GM19043 (cell line): ENCODE measurements at regions not wholly inside any gene's neighbourhood (a gene's known extent, or its start where the extent isn't known, plus 50 kb on each side); places are given as distances from the start of the nearest gene placed in this dataset.

Source experiments
- ATAC-seq: cut with Tn5 transposase; IDR thresholded peaks from one replicate; pipeline ENCODE4 v1.9.1; 2021; ENCODE audit warnings: low read depth; ENCODE audit not compliant: unreplicated experiment

DNA sequence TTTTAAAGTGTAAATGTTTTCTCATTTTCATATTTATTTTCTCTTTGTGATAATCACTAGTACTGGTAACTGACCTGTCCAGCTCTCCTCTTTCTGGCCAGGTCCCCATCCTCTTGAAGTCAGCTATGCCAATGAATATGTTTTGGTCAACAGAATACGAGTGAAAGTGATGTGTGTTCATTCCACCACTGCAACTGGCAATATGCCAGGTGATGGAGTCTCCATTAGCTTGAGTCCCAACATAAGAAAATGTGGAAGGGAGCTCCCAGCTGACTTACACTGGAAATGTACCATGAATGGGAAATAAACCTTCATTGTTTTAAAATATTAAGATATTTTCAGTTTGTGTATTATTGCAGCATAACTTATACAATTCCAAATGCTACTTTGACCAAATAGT lies 75.8 kb downstream of the CCDC34 start:
- ATAC-seq = no peak

DNA sequence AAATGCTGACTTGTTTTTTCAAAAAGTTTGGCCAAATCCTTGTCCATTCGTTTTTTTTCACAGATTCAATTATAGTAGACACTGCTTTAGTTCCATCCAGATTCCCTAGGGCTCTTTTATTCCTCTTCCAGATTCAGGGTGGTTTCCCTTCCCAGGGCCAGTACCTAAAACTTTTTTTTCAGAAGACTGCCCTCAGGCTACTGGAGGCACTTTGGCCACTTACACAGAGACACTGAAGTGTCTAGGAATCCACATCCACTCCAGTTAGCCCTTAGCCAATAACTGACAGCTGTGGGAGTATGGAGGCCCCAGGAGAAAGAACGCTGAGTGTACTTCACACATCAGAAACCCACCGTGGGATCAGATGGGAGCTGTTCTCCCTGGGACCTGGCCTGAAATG lies 77.3 kb downstream of the CCDC34 start:
- ATAC-seq = no peak

DNA sequence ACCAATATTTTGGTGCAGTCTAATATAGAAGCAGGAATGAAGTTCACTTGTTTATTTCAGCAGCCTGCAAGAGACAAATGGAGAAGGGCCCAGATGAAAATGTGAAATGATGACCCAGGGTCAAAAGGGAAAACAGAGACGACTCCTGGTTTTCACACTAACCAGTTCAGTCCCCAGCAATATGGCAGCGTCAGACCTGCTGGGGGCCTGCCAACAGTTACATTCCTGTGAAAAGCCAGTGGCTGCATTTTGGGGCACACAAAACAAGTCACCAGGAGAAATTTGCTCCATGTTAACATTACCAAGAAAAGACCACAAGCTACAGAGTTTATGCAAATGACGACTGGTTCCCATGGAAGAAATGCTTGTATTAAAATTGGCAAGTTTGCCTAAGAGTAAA lies 80.2 kb downstream of the CCDC34 start:
- ATAC-seq = no peak

DNA sequence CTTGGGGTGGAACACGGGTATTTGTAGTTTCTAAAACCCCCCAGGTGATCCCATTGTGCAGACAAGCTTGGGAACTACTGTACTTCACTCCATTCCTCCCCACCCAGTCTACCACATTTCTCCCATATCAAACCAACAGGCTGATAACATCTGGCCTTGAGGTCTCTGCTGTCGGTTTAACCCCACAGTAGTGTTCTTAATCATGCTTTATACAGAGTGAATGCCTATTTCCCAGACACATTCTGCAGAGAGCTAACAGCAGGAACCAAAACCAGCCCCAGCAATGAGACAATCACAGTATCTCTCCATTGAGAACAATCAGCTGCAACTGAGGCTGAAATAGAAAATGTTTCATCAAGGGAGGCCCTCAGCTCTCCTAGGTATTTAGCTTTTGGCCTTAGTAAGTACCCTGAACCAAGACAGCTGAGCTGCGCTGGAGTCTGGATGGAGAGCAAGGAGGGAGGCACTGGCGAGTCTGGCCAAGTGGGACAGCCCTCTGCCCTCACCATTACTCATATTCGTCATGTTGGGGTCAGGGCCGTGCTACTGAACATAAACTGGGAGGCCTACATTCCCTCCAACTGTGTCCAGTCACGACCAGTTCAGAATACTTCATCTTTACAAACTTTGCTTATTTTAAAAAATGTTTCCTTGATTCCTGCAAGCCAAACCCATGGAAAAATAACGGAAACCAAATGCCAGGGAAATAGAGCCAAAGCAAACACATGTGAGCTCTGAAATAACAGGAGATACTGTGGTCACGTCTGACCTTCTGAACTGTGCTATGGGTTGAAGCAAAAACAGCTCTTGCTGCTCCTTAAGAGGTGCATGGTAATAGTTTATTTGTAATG lies 81.0 kb downstream of the CCDC34 start:
- ATAC-seq = no peak

DNA sequence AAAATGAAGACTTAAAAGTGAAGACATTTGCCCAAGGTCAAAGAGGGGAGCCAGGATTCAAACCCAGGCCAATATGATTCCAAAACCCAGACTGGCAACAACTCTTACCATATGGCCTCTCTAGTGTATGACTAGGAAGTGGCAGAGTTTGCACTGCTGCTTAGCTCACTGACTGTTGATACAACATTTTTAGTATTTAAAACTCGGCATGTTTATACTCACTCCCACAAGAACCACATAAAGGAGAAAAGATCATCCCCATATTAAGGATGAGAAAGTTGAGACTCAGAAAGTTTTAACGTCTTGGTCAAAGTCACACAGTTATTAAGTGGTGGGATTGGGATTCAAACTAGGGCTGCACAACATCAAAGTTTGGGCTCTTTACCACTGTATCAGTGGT lies 81.7 kb downstream of the CCDC34 start:
- ATAC-seq = no peak

DNA sequence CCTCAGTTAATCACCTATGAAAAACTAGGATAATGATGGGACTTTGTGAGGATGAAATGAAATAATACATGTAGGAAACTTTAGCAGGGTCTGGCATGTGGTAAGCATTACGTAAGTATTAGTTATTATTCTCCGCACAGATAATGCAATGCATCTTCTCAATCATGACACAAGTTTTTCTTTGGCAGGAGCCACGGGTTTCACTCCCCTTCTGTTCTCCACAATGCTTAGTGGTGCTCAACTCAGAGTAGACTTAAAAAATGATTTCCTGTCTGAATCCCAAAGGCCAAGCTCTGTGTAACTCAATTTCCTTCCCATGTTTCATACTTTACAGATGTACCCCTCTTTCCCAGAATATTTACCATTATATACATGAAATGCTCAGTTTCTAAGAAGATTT lies 82.9 kb downstream of the CCDC34 start:
- no peak for ATAC-seq

DNA sequence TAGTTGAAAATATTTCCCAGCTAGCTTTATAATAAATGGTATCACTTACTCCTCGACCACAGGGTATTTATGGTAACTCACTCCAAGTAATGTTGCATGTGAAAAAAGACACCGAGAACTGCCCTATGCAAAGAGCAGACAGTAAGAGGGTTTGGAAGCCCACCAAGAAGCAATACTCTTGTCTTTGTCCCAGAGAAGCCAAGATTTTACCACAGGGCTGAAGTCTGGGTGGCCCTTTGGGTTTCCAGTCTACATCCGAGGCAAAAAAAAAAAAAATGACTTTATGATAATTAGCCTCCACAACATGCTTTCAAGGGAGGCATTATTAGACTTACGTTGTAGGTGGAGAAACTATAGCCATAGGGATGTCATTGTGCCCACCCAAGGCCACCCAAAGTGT lies 83.6 kb downstream of the CCDC34 start:
- no peak for ATAC-seq

DNA sequence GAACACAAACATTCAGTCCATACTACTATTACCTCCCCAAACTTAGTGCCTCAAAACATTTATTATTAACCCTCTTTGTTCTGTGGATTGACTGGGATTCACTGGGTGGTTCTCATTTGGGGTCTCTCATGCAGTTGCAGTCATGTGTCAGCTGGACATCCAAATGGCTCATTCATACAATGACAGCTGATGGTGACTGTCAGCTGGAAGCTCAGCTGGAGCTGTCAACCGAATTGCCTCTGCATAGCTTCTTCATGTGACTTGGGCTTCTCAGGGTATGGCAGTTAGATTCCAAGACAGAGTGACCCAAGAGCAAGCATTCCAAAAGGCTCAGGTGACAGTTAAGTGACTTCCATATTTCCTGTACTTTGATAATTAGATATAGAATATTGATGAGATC lies 85.2 kb downstream of the CCDC34 start:
- ATAC-seq = no peak

DNA sequence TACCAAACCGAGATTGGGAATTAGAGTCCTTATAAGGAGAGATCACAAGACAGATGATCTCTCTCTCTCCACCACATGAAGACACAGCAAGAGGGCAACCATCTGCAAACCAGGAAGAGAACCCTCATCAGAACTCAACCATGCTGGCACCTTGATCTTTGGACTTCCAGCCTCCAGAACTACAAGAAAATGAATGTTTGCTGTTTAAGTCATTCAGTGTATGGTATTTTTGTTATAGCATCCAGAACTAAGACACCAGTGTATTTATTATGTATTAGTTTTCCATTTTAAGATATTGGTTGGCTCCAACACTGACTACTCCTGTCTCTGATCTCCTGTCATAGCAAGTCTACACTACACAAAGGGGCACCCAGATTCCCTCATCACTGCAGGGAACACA lies 86.9 kb downstream of the CCDC34 start:
- ATAC-seq = no peak

DNA sequence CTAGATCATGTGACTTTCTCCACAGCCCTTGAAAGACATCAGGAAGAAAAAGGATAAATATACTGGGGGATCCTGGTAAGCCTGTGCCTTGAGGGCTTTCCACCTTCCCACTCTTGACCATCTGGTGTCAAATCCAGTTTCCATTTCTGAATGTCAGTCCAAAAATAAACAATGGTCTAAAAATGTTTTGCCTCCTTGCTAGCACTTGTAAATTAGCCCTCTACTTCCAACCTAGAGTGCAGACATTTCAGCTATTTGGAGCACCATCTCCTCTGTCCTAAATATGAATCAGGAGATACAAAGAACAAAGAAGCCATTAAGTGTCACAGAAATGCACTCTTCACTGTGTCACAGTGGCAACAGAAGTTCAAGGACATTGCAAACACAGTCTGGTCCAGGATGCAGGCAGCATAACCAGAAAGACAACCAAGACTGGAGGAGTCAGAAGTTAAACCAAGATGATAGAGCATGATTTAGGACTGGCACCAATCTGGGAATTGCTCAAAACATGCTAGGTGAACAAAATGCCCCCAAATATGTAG lies 88.1 kb downstream of the CCDC34 start:
- no peak for ATAC-seq

DNA sequence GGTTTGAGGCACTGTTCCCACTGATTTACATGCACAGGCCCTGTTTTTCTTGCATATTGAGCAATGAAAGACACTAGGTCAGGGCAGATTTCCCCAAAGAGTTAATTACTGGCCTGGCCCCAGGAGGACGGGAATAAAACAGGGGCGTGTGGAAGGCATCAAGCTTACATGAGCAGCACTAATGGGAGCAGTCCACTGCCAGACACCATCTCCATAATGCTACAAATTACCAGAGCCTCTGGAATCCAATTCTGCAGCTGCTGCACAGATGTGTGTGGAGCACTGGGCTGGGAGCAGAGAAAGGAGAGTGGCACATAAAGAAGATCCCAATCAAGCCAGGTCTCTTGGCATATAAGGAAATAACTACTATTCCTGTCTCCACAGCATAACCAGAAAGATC lies 96.9 kb downstream of the CCDC34 start:
- no peak for ATAC-seq

DNA sequence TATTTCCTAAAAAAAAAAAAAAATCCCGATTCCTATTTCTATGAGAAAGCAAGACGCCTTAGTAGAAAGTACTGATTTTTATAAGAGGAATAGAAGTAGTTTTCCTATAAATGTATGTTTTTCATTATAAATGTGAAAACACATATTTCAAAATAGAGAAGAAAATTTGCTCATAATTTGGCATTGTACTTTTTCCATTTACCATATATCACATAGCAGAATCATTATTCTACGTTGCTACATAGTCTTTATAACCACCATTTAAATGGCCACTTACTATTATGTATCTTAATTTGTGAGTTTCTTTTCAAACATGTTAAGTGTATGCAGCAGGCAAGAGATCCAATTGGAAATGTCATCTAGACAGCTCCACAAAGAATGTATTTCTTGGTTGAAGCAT lies 99.0 kb downstream of the CCDC34 start:
- no peak for ATAC-seq

DNA sequence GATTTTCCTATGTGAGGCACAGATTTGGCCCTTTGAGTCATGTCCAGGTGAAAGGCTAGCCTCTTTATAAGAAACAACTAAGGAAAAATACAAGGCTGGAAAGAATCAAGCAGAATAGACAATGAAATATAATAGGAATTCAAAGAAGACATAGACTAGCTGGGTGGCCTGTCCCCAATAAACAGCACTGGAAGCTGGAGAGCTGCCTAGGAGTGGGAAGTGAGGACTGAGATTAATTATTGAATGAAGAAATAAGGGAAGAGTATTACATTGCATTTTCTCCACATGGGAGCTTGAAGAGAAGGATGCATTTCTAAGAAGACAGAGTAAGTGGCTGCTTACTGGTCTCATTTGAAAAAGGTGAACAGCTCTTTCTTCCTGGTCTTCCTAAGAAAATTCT lies 100.0 kb downstream of the CCDC34 start:
- no peak for ATAC-seq

DNA sequence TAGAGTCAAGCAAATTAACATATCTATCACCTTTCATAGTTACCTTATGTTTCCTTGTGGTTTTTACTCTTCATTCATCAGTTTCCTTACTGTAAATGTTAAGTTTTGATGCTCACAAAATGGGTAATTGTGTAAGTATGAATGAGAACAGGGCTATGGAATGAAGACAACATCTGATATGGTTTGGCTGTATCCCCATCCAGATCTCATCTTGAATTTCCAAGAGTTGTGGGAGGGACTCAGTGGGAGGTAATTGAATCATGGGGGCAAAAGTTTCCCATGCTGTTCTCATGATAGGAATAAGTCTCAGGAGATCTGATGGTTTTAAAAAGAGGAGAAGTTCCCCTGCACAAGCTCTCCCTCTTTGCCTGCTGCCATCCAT lies 107.6 kb downstream of the CCDC34 start:
- no peak for ATAC-seq

DNA sequence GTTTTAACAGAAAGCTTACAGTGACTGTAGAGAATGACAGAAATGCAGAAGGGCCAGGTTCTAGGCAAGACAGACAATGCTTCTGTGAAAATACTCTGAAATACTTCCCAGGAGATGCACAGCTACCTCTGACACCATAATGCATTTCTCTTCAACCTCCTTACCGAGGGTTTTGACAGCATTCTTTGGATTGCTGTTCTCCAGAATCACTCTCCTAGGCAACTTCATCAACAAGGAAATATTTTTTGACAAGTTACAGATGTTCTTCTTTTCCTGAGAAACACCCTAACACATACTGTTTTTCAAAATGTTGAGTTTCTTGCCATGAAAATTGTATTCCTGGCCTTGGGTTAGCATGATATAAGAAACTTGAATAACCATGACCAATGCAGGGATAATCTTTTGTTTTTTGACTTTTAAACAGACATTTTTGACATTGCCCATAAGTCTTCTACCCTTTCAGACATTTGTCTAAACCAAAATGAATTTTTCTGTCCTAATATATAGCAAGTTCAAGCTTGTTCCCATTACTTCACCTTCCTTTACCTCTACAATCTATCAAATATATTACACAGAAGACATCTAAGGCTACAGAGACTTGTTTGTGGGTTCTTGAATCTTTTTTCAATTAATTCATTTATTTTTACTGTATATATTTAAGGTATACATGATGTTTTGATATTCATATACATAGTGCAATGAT lies 108.1 kb downstream of the CCDC34 start:
- no peak for ATAC-seq

DNA sequence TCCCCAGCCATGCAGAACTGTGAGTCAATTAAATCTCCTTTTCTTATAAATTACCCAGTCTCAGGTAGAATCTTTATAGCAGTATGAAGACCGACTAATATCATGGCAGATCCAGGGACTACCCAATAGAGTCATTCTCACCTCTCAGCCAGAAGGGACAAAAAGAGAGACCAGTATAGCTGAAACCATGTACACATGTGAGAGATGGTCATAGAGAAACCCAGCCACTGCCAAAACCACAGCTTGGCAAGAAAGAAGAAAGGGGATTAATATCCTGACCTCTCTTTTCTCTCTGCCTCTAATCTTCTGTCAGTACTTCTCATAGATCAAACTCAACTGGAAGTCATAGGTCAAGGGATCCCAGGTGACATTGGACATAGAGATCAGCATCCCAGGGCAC lies 109.8 kb downstream of the CCDC34 start:
- no peak for ATAC-seq

DNA sequence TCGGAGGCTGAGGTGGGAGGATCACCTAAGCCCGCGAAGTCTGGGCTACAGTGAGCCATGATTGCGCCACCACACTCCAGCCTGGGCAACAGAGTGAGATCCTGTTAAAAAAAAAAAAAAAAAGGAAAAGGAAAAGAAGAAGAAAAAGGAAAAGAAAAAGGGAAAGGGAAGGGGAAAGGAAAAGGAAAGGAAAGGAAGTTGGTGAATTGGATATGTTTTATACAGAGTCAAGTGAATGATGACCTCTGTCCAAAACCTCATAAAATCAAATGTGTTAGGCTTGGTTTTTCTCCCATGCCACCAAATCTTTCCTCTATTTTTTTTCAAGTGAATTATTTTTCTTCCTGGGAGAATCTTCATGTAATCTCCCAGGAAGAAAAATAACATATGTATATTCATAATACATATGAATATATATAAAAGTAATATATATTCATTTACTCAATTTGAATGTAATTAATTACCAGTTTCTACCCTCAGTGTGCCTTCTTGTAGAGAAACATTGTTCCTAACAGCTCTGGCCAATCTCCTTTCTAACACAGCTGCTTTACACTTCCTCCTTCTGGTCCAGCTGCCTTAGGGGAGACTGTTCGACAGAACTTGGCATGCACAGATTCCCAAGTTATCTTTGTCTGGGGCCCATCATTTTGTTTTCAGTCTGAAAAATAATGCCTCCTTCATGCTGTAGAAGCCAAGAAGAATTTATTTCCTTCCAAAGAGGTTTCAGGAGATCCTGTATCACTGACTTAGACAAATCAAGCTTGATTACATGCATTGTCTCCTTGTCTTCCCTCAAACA lies 111.9 kb downstream of the CCDC34 start:
- no peak for ATAC-seq

DNA sequence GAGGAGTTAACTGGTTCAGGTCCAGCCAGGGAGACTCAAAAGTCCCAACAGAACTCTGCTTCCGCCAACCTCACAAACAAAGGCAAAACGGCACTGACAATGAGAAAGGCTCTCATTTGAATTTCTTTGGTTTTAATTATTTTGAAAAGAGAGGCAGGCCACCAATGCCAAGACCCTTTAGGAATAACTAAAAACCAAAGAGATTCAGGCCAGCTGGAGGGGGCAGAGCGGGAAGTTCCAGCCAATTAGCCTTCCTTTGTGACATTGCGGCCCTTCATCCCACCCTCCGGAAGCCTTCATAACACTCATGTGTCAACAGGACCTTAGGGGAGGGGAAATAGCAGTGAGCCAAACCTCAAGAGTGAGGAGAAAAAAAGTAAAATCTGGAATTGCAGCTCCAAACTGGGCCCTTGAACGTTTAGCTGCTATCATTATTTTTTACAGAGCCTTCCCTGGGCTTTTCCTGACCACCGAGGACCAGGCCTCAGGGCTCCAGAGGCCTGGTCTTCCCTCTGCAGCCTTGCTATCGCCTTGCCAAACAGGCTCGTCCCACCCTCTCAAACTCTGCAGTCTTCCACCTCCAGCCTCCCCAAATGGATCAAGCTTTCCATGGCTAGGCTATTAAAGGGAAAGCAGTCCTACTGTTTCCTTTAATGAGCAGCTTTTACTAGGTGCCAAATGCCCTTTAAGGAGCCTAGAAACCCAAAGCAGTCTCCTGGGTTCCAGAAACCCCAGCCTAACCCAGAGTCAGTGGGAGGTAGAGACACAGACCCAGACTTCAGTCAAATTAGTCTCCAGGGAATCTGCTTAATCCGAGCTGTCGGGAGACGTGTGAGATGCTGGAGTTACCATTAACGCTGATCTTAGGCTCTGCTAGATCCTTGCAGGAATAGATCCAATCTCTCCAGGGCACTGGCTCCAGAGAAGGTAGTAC lies 114.2 kb downstream of the CCDC34 start:
- no peak for ATAC-seq

DNA sequence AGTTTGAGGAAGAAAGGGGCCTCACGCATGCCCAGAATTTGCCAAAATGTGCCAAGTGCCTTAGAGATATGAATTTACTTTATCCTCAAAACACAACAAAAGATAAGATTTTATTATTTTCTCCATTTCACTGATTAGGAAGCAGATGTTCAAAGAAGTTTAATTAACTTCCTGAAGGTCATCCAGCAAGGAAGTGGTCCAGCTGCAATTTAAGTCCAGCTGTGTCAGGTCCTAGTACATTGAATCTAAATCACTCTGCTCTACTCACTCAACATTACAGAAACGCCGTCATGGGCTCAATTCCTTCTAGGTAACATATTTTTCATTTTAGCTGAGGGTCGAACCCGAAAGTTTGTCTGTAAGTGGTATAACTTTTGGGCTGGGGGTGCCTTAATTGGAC lies 115.4 kb downstream of the CCDC34 start:
- ATAC-seq = no peak

DNA sequence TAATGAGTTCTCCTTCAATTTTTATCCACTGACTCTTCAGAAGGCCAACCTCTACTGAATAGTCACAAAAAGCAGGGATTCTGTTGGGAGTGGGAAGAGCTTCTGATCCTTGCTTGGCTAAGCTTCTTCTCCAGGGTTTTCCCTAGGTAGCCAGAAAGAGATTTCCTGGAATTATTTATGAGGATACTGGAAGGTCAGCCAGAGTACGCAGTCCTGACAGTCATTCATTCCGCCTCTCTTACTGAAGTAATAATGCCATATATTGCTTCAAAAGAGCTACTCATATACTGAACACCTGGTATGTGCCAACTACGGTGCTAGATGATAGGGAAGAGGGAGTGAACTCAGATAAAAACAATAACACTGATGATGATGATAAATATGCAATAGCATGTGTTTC lies 116.1 kb downstream of the CCDC34 start:
- no peak for ATAC-seq
